DND-41 (cell line): ENCODE measurements at regions not wholly inside any gene's neighbourhood (a gene's known extent, or its start where the extent isn't known, plus 50 kb on each side); places are given as distances from the start of the nearest gene placed in this dataset.

ENCODE experiments used
- ATAC-seq: fragments of 200-7000 bp; cut with Tn5 transposase; 3 replicates; pipeline ENCODE4 v1.9.1; 2021; ENCODE audit warnings: low read depth; ENCODE audit not compliant: insufficient read depth
- DNase-seq: peaks from one replicate; pipeline ENCODE4 v3.0.0-alpha.2; 2020
- H2AFZ ChIP-seq: 2 replicates; pipeline ENCODE4 v1.6.0; 2012; ENCODE audit warnings: low read depth, low read length
- H3K27ac ChIP-seq: 2 replicates; pipeline ENCODE4 v1.5.1; 2012; ENCODE audit warnings: low read length, inconsistent platforms
- H3K27me3 ChIP-seq: fragments of 200-600 bp; sonication (generic); 2 replicates; pipeline ENCODE4 v1.6.0; 2012; ENCODE audit warnings: low read length, mild to moderate bottlenecking, inconsistent platforms; ENCODE audit not compliant: insufficient read depth, poor library complexity
- H3K36me3 ChIP-seq: 2 replicates; pipeline ENCODE4 v1.5.1; 2012; ENCODE audit warnings: low read length, inconsistent platforms; ENCODE audit not compliant: insufficient read depth
- H3K4me1 ChIP-seq: 2 replicates; pipeline ENCODE4 v1.5.1; 2012; ENCODE audit warnings: mild to moderate bottlenecking, low read length; ENCODE audit not compliant: insufficient read depth
- H3K4me2 ChIP-seq: 2 replicates; pipeline ENCODE4 v1.6.0; 2012; ENCODE audit warnings: mild to moderate bottlenecking, moderate library complexity, low read length, inconsistent platforms; ENCODE audit not compliant: insufficient read depth
- H3K4me3 ChIP-seq, 2 experiments: fragments of 200-600 bp in 1 of 2; shearing (Covaris generic) in 1 of 2; 2 replicates each; pipeline ENCODE4 v1.5.1; 2012 to 2016; ENCODE audit warnings: inconsistent platforms in 2 of 2, low read length in 2 of 2, mild to moderate bottlenecking in 2 of 2, low read depth in 1 of 2, moderate library complexity in 1 of 2
- H3K79me2 ChIP-seq: 2 replicates; pipeline ENCODE4 v1.6.0; 2012; ENCODE audit warnings: low read length, inconsistent platforms; ENCODE audit not compliant: insufficient read depth
- H3K9ac ChIP-seq: 2 replicates; pipeline ENCODE4 v1.6.0; 2012; ENCODE audit warnings: low read depth, mild to moderate bottlenecking, inconsistent platforms, low read length, moderate library complexity
- H3K9me3 ChIP-seq: 2 replicates; pipeline ENCODE4 v1.5.1; 2012; ENCODE audit warnings: low read length, moderate library complexity, mild to moderate bottlenecking, inconsistent platforms; ENCODE audit not compliant: insufficient read depth, severe bottlenecking
- H4K20me1 ChIP-seq: 2 replicates; pipeline ENCODE4 v1.6.0; 2012; ENCODE audit warnings: low read length; ENCODE audit not compliant: insufficient read depth
- CTCF ChIP-seq: IDR thresholded peaks from 2 replicates; pipeline ENCODE4 v1.5.1; 2012; ENCODE audit warnings: borderline replicate concordance, low read length, moderate library complexity, mild to moderate bottlenecking; ENCODE audit not compliant: poor library complexity, severe bottlenecking; ENCODE audit errors: extremely low read depth
- EZH2 ChIP-seq: IDR thresholded peaks from 3 replicates; pipeline ENCODE4 v1.6.1; 2012; ENCODE audit warnings: borderline replicate concordance, low read depth, mild to moderate bottlenecking, moderate library complexity, low read length, inconsistent platforms; ENCODE audit not compliant: severe bottlenecking

DNA sequence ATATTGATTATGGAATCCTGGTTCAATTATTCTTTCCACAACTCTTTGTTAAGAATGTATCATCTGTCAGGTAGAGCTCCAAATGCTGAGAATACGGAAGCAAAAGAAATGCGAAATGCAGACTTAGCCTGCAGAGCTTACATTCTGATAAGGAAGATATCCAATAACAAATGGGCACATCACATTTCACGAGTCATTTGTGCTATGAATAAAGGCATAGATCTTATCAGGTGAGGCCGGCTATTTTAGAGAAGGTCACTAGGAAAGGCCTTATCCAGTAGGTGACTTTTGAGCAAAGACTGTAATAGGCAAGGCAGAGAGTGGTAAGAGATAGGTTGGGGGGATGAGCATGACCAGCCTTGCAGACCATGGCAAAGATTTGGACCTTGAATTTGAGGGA lies 174.3 kb upstream of the SERPINE2 start:
- Histone ChIP-seq H3K9ac (no peak overlapping the region), H3K27ac (no peak overlapping the region), H2AFZ (no peak overlapping the region), H3K79me2 (no peaks in the 10 kb centered on the region), H3K4me1 (no peaks in the 10 kb centered on the region), H4K20me1 (no peaks in the 10 kb centered on the region), H3K4me2 (no peak overlapping the region), H3K36me3 (no peaks in the 10 kb centered on the region), H3K4me3 (no peak overlapping the region), H3K9me3 (no peaks in the 10 kb centered on the region), H3K27me3 (no peaks in the 10 kb centered on the region)
- no peak for ATAC-seq
- TF ChIP-seq CTCF (no peak), EZH2 (no peak)
- DNase-seq = no peak

- DNase-seq = no peak
These were observed 172.7 kb upstream of the SERPINE2 start for GRCh38 chr2:224211791-224212190.

GRCh38 chr2:224211181-224211480 lies 172.0 kb upstream of the SERPINE2 start:
- Histone ChIP-seq H3K4me2 (no peak overlapping the region), H3K4me3 (no peak overlapping the region), H4K20me1 (no peaks in the 10 kb centered on the region), H3K36me3 (no peaks in the 10 kb centered on the region), H3K27ac (no peak overlapping the region), H3K27me3 (no peaks in the 10 kb centered on the region), H3K79me2 (no peaks in the 10 kb centered on the region), H3K4me1 (no peaks in the 10 kb centered on the region), H3K9me3 (no peaks in the 10 kb centered on the region), H2AFZ (no peak overlapping the region), H3K9ac (no peak overlapping the region)
- ATAC-seq (no peak), DNase-seq (no peak)
- no peak for TF ChIP-seq EZH2
- no peak for TF ChIP-seq CTCF

More at GRCh38 chr2:224211791-224212190, 172.7 kb upstream of the SERPINE2 start:
- H3K4me1 ChIP-seq = no peaks in the 10 kb centered on the region
- H3K79me2 ChIP-seq = no peaks in the 10 kb centered on the region
- no peak for ATAC-seq
- H3K9me3 ChIP-seq = no peaks in the 10 kb centered on the region
- H3K9ac ChIP-seq = no peak overlapping the region
- H3K4me3 ChIP-seq = no peak overlapping the region
- H4K20me1 ChIP-seq = no peaks in the 10 kb centered on the region
- H3K36me3 ChIP-seq = no peaks in the 10 kb centered on the region
- no peak for TF ChIP-seq CTCF
- no peak for TF ChIP-seq EZH2
- no peaks in the 10 kb centered on the region for H3K27me3 ChIP-seq
- no peak overlapping the region for H2AFZ ChIP-seq
- H3K4me2 ChIP-seq = no peak overlapping the region
- no peak overlapping the region for H3K27ac ChIP-seq
